HEK293 (cell line): ENCODE measurements at regions not wholly inside any gene's neighbourhood (a gene's known extent, or its start where the extent isn't known, plus 50 kb on each side); places are given as distances from the start of the nearest gene placed in this dataset.

Experiments used
- PBX3 ChIP-seq: sonication (generic); formaldehyde crosslinking; IDR thresholded peaks from 2 replicates; pipeline ENCODE4 v1.8.1; 2022; ENCODE audit warnings: mild to moderate bottlenecking, moderate library complexity, missing genetic modification reagents
- REPIN1 ChIP-seq: fragments of 450-650 bp; formaldehyde crosslinking; IDR thresholded peaks from 2 replicates; pipeline ENCODE4 v1.5.1; 2017; ENCODE audit warnings: missing biosample characterization, missing genetic modification characterization, low read depth
- TRIM28 ChIP-seq: IDR thresholded peaks from 2 replicates; pipeline ENCODE4 v1.6.1; 2011; ENCODE audit warnings: low read length, control low read depth, borderline replicate concordance
- ZBTB26 ChIP-seq: fragments of 450-650 bp; formaldehyde crosslinking; optimal IDR thresholded peaks from 2 replicates; pipeline ENCODE3; 2016; ENCODE audit warnings: missing biosample characterization, mild to moderate bottlenecking, missing genetic modification characterization
- ZNF223 ChIP-seq: fragments of 450-650 bp; formaldehyde crosslinking; IDR thresholded peaks from 2 replicates; pipeline ENCODE4 v1.5.1; 2016; ENCODE audit warnings: missing biosample characterization, missing genetic modification characterization
- ZNF423 ChIP-seq: fragments of 450-650 bp; formaldehyde crosslinking; IDR thresholded peaks from 2 replicates; pipeline ENCODE4 v1.5.1; 2016; ENCODE audit warnings: missing biosample characterization, missing genetic modification characterization
- ZNF513 ChIP-seq: fragments of 450-650 bp; IDR thresholded peaks from 2 replicates; pipeline ENCODE4 v1.5.1; 2018; ENCODE audit warnings: missing biosample characterization, missing genetic modification characterization
- TF ChIP-seq, protein P1 (sequence below): fragments of 450-650 bp; formaldehyde crosslinking; IDR thresholded peaks from 2 replicates; pipeline ENCODE4; 2016; ENCODE audit warnings: missing biosample characterization, missing genetic modification characterization
- TF ChIP-seq, protein P2 (sequence below): fragments of 450-650 bp; formaldehyde crosslinking; IDR thresholded peaks from 2 replicates; pipeline ENCODE4 v1.5.1; 2016; ENCODE audit warnings: missing biosample characterization, missing genetic modification characterization
- TF ChIP-seq, protein P3 (sequence below): fragments of 450-650 bp; formaldehyde crosslinking; IDR thresholded peaks from 2 replicates; pipeline ENCODE4 v1.5.1; 2016; ENCODE audit warnings: missing biosample characterization, missing genetic modification characterization
- TF ChIP-seq, protein P4 (sequence below): fragments of 450-650 bp; formaldehyde crosslinking; IDR thresholded peaks from 2 replicates; pipeline ENCODE4 v1.5.1; 2016; ENCODE audit warnings: missing biosample characterization, missing genetic modification characterization

GRCh38 chr5:50328193-50328729 lies 112.8 kb downstream of the EMB start:
- TF ChIP-seq, protein P1, sequence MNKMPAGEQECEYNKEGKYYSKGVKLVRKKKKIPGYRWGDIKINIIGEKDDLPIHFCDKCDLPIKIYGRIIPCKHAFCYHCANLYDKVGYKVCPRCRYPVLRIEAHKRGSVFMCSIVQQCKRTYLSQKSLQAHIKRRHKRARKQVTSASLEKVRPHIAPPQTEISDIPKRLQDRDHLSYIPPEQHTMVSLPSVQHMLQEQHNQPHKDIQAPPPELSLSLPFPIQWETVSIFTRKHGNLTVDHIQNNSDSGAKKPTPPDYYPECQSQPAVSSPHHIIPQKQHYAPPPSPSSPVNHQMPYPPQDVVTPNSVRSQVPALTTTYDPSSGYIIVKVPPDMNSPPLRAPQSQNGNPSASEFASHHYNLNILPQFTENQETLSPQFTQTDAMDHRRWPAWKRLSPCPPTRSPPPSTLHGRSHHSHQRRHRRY (tag by site-specific recombination), result no peak
- TF ChIP-seq, protein P2, sequence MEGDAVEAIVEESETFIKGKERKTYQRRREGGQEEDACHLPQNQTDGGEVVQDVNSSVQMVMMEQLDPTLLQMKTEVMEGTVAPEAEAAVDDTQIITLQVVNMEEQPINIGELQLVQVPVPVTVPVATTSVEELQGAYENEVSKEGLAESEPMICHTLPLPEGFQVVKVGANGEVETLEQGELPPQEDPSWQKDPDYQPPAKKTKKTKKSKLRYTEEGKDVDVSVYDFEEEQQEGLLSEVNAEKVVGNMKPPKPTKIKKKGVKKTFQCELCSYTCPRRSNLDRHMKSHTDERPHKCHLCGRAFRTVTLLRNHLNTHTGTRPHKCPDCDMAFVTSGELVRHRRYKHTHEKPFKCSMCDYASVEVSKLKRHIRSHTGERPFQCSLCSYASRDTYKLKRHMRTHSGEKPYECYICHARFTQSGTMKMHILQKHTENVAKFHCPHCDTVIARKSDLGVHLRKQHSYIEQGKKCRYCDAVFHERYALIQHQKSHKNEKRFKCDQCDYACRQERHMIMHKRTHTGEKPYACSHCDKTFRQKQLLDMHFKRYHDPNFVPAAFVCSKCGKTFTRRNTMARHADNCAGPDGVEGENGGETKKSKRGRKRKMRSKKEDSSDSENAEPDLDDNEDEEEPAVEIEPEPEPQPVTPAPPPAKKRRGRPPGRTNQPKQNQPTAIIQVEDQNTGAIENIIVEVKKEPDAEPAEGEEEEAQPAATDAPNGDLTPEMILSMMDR (tag by site-specific recombination), result no peak
- TF ChIP-seq, protein P3, sequence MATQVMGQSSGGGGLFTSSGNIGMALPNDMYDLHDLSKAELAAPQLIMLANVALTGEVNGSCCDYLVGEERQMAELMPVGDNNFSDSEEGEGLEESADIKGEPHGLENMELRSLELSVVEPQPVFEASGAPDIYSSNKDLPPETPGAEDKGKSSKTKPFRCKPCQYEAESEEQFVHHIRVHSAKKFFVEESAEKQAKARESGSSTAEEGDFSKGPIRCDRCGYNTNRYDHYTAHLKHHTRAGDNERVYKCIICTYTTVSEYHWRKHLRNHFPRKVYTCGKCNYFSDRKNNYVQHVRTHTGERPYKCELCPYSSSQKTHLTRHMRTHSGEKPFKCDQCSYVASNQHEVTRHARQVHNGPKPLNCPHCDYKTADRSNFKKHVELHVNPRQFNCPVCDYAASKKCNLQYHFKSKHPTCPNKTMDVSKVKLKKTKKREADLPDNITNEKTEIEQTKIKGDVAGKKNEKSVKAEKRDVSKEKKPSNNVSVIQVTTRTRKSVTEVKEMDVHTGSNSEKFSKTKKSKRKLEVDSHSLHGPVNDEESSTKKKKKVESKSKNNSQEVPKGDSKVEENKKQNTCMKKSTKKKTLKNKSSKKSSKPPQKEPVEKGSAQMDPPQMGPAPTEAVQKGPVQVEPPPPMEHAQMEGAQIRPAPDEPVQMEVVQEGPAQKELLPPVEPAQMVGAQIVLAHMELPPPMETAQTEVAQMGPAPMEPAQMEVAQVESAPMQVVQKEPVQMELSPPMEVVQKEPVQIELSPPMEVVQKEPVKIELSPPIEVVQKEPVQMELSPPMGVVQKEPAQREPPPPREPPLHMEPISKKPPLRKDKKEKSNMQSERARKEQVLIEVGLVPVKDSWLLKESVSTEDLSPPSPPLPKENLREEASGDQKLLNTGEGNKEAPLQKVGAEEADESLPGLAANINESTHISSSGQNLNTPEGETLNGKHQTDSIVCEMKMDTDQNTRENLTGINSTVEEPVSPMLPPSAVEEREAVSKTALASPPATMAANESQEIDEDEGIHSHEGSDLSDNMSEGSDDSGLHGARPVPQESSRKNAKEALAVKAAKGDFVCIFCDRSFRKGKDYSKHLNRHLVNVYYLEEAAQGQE (tag by site-specific recombination), result no peak
- no peak for TF ChIP-seq REPIN1 (tag by site-specific recombination)
- TF ChIP-seq, protein P4, sequence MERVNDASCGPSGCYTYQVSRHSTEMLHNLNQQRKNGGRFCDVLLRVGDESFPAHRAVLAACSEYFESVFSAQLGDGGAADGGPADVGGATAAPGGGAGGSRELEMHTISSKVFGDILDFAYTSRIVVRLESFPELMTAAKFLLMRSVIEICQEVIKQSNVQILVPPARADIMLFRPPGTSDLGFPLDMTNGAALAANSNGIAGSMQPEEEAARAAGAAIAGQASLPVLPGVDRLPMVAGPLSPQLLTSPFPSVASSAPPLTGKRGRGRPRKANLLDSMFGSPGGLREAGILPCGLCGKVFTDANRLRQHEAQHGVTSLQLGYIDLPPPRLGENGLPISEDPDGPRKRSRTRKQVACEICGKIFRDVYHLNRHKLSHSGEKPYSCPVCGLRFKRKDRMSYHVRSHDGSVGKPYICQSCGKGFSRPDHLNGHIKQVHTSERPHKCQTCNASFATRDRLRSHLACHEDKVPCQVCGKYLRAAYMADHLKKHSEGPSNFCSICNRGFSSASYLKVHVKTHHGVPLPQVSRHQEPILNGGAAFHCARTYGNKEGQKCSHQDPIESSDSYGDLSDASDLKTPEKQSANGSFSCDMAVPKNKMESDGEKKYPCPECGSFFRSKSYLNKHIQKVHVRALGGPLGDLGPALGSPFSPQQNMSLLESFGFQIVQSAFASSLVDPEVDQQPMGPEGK (tag by site-specific recombination), result no peak
- no peak for TF ChIP-seq ZNF223 (tag by site-specific recombination)
- no peak for TF ChIP-seq ZBTB26
- no peak for TF ChIP-seq ZNF513 (tag by site-specific recombination)
- TF ChIP-seq ZNF423 (tag by site-specific recombination), result no peak
- TF ChIP-seq TRIM28, result no peak
- TF ChIP-seq PBX3 (CRISPR knock-in tag), result no peak
